ENCODE measurements at regions not wholly inside any gene's neighbourhood (a gene's known extent, or its start where the extent isn't known, plus 50 kb on each side); places are given as distances from the start of the nearest gene placed in this dataset.

GRCh38 chr10:24128066-24128730, 80.7 kb upstream of the KIAA1217 start:
- TF ChIP-seq, protein P1, sequence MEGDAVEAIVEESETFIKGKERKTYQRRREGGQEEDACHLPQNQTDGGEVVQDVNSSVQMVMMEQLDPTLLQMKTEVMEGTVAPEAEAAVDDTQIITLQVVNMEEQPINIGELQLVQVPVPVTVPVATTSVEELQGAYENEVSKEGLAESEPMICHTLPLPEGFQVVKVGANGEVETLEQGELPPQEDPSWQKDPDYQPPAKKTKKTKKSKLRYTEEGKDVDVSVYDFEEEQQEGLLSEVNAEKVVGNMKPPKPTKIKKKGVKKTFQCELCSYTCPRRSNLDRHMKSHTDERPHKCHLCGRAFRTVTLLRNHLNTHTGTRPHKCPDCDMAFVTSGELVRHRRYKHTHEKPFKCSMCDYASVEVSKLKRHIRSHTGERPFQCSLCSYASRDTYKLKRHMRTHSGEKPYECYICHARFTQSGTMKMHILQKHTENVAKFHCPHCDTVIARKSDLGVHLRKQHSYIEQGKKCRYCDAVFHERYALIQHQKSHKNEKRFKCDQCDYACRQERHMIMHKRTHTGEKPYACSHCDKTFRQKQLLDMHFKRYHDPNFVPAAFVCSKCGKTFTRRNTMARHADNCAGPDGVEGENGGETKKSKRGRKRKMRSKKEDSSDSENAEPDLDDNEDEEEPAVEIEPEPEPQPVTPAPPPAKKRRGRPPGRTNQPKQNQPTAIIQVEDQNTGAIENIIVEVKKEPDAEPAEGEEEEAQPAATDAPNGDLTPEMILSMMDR (IDR thresholded peaks at IDR 0.05; ENCODE audit: low read depth, low read length): no peak

GRCh38 chr10:24132741-24133140, 76.2 kb upstream of the KIAA1217 start:
- TF ChIP-seq, protein P1 (IDR thresholded peaks at IDR 0.05; ENCODE audit: low read depth, low read length): no peak

More at GRCh38 chr10:24128066-24128730, 80.7 kb upstream of the KIAA1217 start:
- no peak overlapping the region for H3K4me3 ChIP-seq (ENCODE audit: low read depth, low read length)

DNA sequence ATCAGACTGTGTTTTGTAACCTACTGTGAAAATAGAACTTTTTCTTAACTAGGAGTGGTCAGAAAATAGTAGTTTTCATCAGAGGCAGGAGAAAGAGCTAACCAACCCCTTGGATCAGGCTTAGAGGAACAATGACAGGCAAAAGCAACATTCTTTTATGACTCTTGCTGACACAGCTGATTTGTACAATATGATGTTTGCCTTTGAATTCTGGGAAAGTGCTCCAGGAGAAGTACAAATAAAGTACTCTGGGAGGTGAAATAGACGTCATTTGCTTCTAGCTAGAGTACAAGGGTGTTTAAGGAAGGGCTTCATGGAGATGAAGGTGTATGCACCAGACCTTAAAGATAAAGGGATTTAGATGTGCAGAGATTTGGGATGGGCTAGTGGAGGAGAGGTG, 75.1 kb upstream of the KIAA1217 start:
- no peak overlapping the region for H3K4me3 ChIP-seq (ENCODE audit: low read depth, low read length)
- TF ChIP-seq, protein P1 (IDR thresholded peaks at IDR 0.05; ENCODE audit: low read depth, low read length): no peak

More at GRCh38 chr10:24132741-24133140, 76.2 kb upstream of the KIAA1217 start:
- H3K4me3 ChIP-seq (ENCODE audit: low read depth, low read length): no peak overlapping the region

- no peak overlapping the region for H3K4me3 ChIP-seq (ENCODE audit: low read depth, low read length)
- TF ChIP-seq, protein P1 (IDR thresholded peaks at IDR 0.05; ENCODE audit: low read depth, low read length): no peak
Observed at GRCh38 chr10:24136070-24136469, 72.9 kb upstream of the KIAA1217 start.

DNA sequence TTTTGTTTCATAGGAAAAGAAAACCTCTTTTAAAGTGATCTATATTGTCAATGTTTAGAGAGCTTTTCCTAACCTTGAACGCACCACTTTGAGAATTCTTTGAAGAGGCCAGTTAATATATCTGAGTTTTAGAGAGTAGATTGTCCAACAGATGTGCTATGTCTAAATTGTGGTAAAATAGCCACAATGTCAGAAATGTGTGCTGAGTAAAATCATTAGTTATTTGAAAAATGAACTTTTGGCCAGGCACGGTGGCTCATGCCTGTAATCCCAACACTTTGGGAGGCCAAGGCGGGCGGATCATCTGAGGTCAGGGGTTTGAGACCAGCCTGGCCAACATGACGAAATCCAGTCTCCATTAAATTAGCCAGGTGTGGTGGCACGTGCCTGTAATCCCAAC, 61.6 kb upstream of the KIAA1217 start:
- no peak overlapping the region for H3K4me3 ChIP-seq (ENCODE audit: low read depth, low read length)
- TF ChIP-seq, protein P1 (IDR thresholded peaks at IDR 0.05; ENCODE audit: low read depth, low read length): no peak

DNA sequence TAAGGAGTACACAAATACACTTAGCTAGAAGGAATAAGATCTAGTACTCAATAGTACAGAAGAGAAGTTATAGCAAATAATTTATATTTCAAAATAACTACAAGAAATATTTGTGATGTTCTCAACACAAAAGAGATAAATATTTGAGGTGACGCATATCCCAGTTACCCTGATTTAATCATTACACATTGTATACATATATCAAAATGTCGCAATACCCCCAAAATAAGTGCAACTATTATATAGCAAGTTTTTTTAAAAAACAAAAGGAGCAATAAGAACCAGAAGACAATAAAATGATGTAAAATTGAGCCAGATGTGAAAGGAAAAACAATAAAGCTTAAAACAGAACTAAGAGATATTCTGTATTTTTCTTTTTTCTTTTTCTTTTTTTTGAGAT, 59.3 kb upstream of the KIAA1217 start:
- H3K4me3 ChIP-seq (ENCODE audit: low read depth, low read length): no peak overlapping the region
- TF ChIP-seq, protein P1 (IDR thresholded peaks at IDR 0.05; ENCODE audit: low read depth, low read length): no peak

DNA sequence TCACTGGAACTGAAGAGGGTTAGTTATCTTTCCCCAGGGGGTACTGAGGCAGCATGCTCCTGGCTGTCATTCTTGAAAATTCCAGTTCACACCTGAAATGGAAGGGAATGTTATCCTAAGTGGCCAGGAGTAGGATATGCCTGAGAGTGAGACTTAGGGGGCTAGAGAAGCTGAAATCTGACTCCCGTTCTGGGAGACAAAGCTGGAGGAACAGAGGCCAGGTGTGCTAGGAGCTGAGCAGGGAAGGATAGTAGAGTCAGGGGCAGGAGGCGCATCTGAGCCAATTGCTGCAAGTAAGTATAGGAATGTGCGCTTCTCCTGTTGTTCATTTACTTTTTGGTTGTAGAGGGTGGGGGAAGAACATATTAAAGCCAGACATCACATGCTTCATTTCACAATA, 58.1 kb upstream of the KIAA1217 start:
- H3K4me3 ChIP-seq (ENCODE audit: low read depth, low read length): no peak overlapping the region
- TF ChIP-seq, protein P1 (IDR thresholded peaks at IDR 0.05; ENCODE audit: low read depth, low read length): no peak
